COLO829 (cell line): ENCODE measurements at regions not wholly inside any gene's neighbourhood (a gene's known extent, or its start where the extent isn't known, plus 50 kb on each side); places are given as distances from the start of the nearest gene placed in this dataset.
"Not testable (repeated sequence)": the region's sequence is repeated elsewhere in the genome, so short reads cannot be mapped to it uniquely, and the experiment has no call there.

ENCODE experiments used
- DNase-seq: peaks from one replicate; pipeline ENCODE4 v3.0.0; 2012; ENCODE audit warnings: low spot score

GRCh38 chr17:37859451-37859850, 64.8 kb upstream of the TBC1D3K start:
- no peak for DNase-seq

DNA sequence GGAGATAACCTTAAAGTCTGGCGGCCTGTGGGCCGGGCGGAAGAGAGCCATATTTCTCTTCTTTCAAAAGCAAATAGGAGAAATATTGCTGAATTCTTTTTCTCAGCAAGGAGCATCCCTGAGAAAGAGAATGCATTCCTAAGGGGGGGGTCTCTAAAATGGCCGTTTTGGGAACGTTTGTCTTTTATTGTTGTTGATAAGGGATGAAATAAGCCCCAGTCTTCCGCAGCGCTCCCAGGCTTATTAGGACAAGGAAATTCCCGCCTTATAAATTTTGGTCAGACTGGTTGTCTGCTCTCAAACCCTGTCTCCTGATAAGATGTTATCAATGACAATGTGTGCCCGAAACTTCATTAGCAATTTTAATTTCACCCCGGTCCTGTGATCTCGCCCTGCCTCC, 65.8 kb upstream of the TBC1D3K start:
- not testable (repeated sequence) for DNase-seq

DNA sequence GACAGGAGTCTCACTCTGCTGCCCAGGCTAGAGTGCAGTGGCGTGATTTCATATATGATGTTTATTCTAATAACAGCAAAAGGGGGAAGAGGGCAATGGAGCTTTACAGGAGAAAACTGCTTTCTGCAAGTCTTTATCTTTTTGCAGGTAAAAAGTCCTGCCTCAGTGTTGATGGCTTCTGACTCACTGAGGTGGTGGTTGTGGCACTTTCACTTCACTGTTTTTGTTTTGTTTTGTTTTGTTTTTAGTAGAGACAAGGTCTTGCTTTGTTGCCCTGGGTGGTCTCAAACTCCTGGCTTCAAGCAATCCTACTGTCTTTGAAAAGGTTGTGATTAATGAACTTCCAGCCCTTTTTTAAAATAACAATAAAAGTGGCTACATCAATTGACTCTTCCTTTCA, 68.0 kb upstream of the TBC1D3K start:
- DNase-seq: no peak

DNA sequence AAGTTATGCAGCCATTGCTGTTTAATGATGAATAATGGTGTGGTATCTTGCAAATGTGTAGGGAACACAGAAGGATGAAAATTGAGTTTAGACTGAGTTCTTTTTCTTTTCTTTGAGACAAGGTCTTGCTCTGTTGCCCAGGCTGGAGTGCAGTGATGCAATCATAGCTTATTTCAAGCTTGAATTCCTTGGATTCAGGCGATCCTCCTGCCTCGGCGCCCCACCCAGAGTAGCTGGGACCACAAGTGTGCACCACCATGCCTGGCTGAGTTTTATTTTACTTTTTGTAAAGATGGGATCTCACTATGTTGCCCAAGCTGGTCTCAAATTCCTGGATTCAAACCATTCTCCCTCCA, 74.6 kb upstream of the TBC1D3K start:
- no peak for DNase-seq

DNA sequence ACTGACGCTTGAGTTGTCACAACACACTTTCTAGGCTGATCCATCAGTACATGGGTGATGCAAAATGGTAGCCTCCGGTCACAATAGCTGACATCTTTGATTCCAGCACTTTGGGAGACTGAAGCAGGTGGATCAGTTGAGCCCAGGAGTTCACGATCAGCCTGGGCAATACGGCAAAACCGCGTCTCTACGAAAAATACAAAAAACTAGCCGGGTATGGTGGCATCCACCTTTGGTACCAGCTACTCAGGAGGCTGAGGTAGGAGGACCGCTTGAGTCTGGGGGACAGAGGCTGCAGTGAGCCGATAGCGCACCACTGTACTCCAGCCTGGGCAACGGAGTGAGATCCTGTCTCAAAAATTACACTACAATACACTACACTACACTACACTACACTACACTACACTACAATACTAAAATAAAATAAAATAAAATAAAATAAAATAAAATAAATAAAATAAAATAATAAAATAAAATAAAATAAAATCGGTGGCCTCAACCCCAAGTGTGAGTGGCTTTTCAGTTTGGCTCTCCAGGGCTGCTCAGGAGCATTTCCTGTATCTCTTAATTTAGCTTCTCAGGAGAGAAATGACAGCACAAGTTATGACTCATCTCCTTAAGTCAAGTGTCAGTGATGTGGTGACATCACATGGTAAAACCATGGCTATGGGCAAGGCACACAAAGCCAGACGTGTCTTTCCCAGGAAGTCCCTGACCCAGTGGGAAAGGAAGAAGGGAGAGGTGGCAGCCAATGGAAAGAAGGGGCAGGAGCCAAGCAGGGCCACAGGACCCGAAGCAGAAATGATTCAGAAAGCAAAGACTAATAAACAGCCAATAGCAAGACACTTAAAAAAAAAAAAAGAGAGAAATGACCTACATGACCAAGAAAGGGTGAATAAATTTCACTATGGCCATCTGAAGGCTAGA, 75.3 kb upstream of the TBC1D3K start:
- DNase-seq: peak; percentile 95

- DNase-seq: no peak
Measured at GRCh38 chr17:37847811-37848331, 76.3 kb upstream of the TBC1D3K start.

DNA sequence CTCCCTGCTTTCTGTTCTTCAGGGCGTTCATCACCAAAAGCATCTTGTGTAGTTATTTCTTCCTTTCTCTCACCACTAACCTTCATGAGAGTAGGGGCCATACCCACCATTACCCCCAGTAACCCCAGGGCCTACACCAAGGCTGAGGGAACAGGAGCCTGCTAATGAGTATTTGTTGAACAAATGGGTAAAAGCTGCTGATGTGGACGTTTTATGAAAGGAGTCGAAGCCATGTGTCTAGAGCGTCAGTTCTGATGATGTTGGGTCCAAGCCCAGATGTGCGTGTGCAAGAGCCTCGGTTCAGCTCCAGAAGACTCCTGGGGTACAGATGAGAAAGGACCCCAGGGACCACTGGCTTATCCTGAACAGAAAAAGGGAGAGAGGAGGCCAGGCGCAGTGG, 77.1 kb upstream of the TBC1D3K start:
- DNase-seq: no peak

- DNase-seq: no peak
Measured at GRCh38 chr17:37844977-37845293, 79.3 kb upstream of the TBC1D3K start.

DNA sequence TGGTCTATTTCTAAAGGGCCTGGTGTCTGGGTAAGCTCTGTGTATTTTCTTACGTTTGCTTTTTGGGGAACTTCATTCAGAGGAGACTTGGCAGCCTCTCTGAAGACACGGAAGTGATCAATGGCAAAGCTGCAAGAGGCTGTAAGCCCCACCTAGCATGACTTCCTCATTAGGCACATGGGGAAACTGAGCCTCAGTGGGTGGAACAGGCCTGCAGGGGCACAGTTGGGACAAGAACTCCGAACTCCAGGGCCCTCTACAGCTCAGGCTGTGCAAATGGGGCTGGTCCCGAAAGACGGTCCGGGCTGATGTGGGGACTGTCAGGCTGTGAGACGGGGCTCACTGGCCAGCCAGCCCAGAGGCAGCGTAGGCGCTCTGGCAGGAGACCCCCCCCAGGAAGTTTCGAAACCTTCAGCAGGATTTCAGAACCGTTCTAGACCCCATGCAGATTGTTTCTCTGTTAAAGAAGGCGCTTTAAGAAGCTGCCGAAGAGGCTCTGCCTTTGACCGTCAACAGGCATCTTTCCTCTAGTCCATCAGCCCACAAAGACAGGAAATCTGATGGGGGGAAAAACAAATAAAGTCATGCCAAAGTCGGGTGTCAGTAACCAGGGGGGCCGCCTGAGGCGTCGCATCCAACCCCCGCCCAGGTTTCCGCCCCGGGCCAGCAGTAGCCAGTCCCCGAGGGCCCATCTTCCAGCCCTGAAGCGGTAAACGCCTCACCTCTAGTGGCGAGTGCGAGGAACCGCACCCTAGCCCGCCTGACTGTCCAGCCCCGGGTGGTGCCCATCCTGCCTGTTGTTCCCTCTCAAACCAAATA, 79.8 kb upstream of the TBC1D3K start:
- DNase-seq: no peak

DNA sequence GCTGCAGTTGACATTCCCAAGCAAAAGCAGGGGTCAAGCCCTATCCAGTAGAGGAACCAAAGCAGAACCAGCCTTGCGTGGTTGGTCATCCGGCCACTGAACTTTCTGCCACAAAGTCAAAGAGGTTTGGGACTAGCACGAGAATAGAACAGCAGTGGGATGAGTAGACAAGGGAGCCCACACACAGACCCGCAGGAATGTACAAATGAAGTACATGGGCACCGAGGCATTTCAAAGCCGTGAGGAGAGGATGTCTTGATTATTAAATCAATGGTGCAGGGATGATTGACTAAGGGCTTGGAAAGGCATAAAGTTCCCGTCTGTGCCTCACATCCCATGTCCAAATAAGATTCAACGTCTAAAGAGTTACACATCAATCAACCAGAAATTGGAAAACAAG, 81.8 kb upstream of the TBC1D3K start:
- no peak for DNase-seq

GRCh38 chr17:37841232-37841631, 83.0 kb upstream of the TBC1D3K start:
- no peak for DNase-seq

GRCh38 chr17:37840576-37840975, 83.6 kb upstream of the TBC1D3K start:
- DNase-seq: no peak

GRCh38 chr17:37839196-37839978, 84.8 kb upstream of the TBC1D3K start:
- no peak for DNase-seq

DNA sequence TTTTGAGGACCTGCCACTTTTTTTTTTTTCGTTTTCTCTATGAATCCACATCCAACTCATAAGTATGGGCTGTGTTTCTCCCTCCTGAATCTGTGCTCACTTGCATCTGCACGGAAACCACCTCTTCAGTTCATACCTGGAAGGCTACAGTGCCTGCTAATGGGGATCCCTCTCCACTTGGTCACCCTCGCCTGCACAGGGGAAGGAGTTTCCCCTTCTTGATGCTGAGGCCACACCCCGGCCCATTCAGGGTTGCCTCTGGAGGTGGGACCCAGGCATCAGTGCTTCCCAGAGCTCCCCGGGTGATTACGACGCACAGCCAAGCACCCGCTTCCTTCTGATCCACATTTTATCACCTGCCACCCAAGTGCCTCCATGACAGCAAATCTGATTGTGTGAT, 85.9 kb upstream of the TBC1D3K start:
- no peak for DNase-seq

- no peak for DNase-seq
Measured at GRCh38 chr17:37836593-37836992, 87.6 kb upstream of the TBC1D3K start.

- DNase-seq: no peak
Measured at GRCh38 chr17:37834168-37834567, 89.3 kb upstream of the HNF1B start.

GRCh38 chr17:37833237-37833859, 88.5 kb upstream of the HNF1B start:
- DNase-seq: no peak

GRCh38 chr17:37831986-37832385, 87.1 kb upstream of the HNF1B start:
- no peak for DNase-seq

DNA sequence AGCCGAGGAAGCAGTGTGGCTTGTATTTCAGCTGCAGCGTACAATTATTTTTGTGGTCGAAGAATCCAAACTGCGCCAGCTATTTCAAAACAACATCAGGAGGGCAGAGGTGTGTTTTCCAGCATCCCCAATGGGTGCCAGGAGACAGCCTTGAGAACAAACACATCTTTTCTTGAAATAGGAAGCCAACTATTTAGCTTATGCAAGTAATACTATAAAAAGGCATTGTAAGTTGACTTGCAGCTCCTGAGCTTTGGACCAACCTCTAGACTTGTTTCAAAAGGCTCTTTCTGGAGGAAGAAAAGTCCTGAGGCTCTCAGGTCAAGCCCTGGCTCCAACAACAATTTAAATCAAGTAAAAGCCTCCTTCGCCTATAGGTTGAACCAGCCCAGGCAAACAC, 86.6 kb upstream of the HNF1B start:
- DNase-seq: no peak

DNA sequence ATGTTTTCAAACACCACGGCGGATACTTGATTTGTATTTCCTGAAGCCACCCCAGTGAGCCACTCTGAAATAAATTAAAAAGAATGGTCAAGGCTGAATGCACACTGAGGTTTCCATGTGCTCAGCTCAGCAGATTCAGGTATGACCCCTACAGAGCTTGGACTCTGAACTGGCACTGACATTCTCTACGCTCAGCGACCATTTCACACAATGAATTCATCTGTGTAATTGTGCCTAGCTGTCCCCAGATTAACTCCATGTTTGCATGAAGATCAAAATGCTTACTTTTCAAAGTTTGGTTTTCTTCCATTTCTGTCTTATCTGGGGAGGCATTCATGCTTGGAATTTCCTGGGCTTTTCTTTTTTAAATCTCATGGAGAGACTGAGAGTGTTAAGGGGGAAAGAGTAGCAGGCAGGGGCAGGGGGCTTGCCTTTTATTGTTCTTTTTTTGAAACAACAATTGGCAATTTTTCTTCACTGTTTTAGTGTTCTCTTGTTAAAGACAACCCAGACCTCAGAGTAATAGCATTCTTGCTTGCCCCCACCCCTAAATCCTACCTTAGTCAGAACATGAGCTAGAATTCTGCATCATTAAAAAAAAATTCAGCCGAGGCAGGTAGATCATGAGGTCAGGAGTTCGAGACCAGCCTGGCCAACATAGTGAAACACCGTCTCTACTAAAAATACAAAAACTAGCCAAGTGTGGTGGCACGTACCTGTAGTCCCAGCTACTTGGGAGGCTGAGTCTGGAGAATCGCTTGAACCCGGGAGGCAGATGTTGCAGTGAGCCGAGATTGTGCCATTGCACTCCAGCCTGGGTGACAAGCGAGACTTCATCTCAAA, 85.5 kb upstream of the HNF1B start:
- DNase-seq: no peak

DNA sequence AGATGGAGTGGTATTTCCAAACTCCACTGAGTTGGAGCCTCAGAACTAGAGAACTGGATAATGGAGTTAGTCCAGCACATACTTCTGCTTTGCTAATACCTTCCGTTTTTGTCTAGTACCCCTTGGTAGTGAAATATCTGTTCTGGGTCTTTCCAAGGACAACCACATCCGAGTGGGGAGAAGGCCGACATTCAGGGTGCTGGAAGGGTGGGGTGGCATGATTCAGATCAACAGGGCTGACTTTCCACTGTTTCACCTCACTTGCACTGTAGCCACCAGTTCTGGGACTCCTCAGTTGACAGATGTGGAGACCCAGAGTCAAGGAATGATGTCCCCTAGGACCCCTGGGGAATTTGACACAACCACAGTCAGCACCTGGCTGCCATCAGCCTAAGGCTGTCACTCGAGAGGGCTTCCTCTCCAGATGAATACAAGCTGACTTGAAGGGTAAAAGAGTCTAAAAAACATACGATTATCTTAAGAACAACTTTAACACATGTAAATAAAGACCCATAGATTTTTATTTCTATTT, 84.8 kb upstream of the HNF1B start:
- DNase-seq: no peak
